ENCODE measurements at regions not wholly inside any gene's neighbourhood (a gene's known extent, or its start where the extent isn't known, plus 50 kb on each side); places are given as distances from the start of the nearest gene placed in this dataset.
A peak's percentile ranks its signal among the peaks of the same experiment; 100 is the strongest.

DNA sequence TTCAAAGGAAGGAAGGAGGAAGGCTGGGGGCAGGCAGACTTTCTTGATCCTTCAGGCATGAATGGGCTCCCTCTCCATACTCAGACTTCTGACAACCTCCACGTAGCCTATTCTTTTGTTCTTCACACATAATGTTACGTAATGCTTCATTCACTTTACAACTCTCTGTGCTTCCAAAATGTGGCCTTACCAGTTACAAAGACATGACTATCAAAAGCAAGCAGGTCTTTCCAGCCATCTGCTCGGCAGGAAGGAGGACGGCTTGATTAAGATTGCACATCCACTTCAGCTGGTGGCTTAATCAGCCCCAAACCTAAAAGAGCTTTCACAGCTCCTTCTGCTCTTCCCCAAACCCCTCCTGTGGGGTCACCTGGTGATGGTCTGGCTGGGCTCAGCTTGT lies 263.2 kb downstream of the XXYLT1 start:
- TF ChIP-seq, protein P1, sequence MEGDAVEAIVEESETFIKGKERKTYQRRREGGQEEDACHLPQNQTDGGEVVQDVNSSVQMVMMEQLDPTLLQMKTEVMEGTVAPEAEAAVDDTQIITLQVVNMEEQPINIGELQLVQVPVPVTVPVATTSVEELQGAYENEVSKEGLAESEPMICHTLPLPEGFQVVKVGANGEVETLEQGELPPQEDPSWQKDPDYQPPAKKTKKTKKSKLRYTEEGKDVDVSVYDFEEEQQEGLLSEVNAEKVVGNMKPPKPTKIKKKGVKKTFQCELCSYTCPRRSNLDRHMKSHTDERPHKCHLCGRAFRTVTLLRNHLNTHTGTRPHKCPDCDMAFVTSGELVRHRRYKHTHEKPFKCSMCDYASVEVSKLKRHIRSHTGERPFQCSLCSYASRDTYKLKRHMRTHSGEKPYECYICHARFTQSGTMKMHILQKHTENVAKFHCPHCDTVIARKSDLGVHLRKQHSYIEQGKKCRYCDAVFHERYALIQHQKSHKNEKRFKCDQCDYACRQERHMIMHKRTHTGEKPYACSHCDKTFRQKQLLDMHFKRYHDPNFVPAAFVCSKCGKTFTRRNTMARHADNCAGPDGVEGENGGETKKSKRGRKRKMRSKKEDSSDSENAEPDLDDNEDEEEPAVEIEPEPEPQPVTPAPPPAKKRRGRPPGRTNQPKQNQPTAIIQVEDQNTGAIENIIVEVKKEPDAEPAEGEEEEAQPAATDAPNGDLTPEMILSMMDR (IDR thresholded peaks at IDR 0.05) = no peak
- H3K27me3 ChIP-seq = no peaks in the 10 kb centered on the region
- H3K27ac ChIP-seq = no peak overlapping the region
- H3K36me3 ChIP-seq = no peaks in the 10 kb centered on the region
- no peak for DNase-seq (ENCODE audit: low spot score in 2 of 2)
- H3K4me1 ChIP-seq = no peaks in the 10 kb centered on the region
- no peaks in the 10 kb centered on the region for H3K9me3 ChIP-seq
- intact Hi-C loops (cut with DNase I) = no loop called here
- no peak overlapping the region for H3K4me3 ChIP-seq

DNA sequence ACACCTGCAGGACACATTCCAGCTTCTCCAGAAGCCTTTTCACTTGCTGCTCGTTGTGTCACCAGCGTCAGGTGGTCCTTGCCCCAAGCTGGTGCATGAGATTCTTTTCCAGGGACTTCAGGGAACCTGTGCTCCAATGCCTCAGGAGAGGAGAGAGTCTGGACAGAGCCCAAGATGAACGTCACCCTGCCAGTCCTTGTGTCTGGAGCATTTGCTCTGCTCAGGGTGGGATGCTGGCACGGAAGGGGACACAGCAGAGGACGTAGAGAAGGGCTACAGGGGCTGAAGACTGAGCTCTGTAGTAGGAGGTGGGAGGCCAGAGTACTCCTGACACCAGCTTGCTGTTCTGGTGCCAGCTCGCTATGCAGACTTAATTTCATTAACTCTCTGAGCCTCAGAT lies 262.1 kb downstream of the XXYLT1 start:
- Histone ChIP-seq H3K4me1 (no peaks in the 10 kb centered on the region), H3K9me3 (no peaks in the 10 kb centered on the region), H3K27ac (no peak overlapping the region), H3K27me3 (no peaks in the 10 kb centered on the region), H3K36me3 (no peaks in the 10 kb centered on the region), H3K4me3 (no peak overlapping the region)
- intact Hi-C loops (cut with DNase I) = no loop called here
- DNase-seq (ENCODE audit: low spot score in 2 of 2) = peak in 1 of 2 donors; percentile 31
- TF ChIP-seq, protein P1 (IDR thresholded peaks at IDR 0.05) = no peak

DNA sequence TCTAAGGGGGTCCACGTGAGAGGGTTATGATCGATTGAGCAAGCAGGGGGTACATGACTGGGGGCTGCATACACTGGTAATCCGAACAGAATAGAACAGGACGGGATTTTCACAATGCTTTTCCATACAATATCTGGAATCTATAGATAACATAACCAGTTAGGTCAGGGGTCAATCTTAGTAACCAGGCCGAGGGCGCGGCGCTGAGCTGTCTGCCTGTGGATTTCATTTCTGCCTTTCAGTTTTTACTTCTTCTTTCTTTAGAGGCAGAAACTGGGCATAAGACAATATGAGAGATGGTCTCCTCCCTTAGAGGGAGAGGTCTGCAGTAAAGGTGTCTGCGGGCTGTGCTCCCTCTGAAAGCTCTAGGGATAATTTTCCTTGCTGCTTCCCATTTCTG lies 261.3 kb downstream of the XXYLT1 start:
- H3K4me1 ChIP-seq = no peaks in the 10 kb centered on the region

DNA sequence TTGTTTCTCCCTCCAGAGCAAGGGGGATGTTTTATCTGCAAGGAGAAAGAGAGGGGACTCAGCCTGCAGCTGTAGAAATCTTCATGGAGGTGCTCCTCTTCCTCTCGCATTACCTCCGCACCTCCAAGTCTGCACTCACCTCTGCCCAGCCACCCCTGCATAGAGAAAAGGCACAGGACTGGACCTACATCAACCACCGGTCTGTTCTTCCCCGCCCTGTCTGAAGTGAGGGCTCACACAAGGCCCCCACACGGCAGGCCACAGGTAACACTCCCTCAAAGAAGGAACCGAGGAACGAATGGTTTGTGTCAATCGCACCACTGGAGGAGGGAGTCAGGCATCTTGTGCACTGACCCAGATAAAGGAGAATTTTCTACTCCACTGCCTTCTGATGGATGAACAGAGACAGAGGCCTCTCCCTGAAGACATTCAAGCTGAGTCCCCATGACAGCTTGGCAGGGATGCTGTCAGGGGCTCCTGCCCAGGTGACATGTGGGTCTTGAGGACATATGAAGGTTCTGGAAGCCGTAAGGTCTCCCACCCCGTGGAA lies 260.3 kb downstream of the XXYLT1 start:
- DNase-seq (ENCODE audit: low spot score in 2 of 2) = peak in 1 of 2 donors; percentile 30
- no peaks in the 10 kb centered on the region for H3K4me1 ChIP-seq
- intact Hi-C loops (cut with DNase I) = no loop called here
- H3K9me3 ChIP-seq = no peaks in the 10 kb centered on the region
- no peaks in the 10 kb centered on the region for H3K36me3 ChIP-seq
- no peak overlapping the region for H3K27ac ChIP-seq
- no peak overlapping the region for H3K4me3 ChIP-seq
- H3K27me3 ChIP-seq = no peaks in the 10 kb centered on the region
- TF ChIP-seq, protein P1 (IDR thresholded peaks at IDR 0.05) = no peak

More for the DNA sequence above, 261.3 kb downstream of the XXYLT1 start:
- Histone ChIP-seq H3K27ac (no peak overlapping the region), H3K4me3 (no peak overlapping the region), H3K27me3 (no peaks in the 10 kb centered on the region), H3K9me3 (no peaks in the 10 kb centered on the region), H3K36me3 (no peaks in the 10 kb centered on the region)
- TF ChIP-seq, protein P1 (IDR thresholded peaks at IDR 0.05) = no peak
- intact Hi-C loops (cut with DNase I) = no loop called here
- DNase-seq (ENCODE audit: low spot score in 2 of 2) = no peak

DNA sequence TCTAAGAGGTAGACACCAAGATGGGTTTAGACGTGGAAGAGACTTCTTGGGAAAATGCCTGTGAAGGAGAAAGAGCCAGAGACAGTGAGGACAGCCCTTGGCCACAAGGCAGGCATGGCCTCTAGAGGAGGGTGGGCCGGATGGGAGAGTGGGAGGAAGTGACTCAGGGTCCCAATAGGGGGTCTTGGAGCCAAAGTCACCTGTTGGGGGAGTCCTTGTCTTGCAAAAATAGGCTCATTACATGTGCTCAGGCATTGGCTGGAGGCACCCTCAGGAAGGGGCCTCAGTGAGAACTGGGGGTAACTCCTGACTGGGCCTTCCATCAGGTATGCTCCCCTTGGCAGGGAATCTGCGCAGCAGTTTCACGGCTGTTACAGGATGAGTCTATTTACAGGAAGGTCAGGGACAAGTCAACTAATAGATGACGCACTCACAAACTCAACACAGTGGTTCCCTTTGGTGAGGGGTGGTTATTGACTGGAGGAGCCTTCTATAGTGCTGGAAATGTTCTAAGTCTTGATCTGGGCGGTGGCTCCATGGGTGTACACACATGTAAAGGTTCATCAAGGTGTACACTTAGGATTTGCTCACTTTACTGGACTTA lies 259.6 kb downstream of the XXYLT1 start:
- no peaks in the 10 kb centered on the region for H3K9me3 ChIP-seq
- DNase-seq (ENCODE audit: low spot score in 2 of 2) = peak in 1 of 2 donors; percentile 43
- H3K4me1 ChIP-seq = no peaks in the 10 kb centered on the region
- no peaks in the 10 kb centered on the region for H3K27me3 ChIP-seq
- no peak overlapping the region for H3K4me3 ChIP-seq
- no peaks in the 10 kb centered on the region for H3K36me3 ChIP-seq
- intact Hi-C loops (cut with DNase I) = no loop called here
- no peak overlapping the region for H3K27ac ChIP-seq
- TF ChIP-seq, protein P1 (IDR thresholded peaks at IDR 0.05) = no peak

Measured in ascending aorta (tissue), 2 donors.